Stimulated activated CD8-positive, alpha-beta memory T cell treated with anti-CD3 and anti-CD28 coated beads, Interleukin-4, amount 100 ng/mL, for 4 hours (primary cell): ENCODE measurements at regions not wholly inside any gene's neighbourhood (a gene's known extent, or its start where the extent isn't known, plus 50 kb on each side); places are given as distances from the start of the nearest gene placed in this dataset.

Source experiments
- DNase-seq, 2 donors: peaks; one replicate each; pipeline ENCODE4 v3.0.0-alpha.2; 2020; ENCODE audit warnings: low read depth in 2 of 2, low spot score in 1 of 2

- DNase-seq: no peak
These were observed 327.4 kb downstream of the DRD1 start for GRCh38 chr5:175116466-175117048.

- DNase-seq: no peak
These were observed 328.2 kb downstream of the DRD1 start for GRCh38 chr5:175115831-175116230.

- DNase-seq: no peak
These were observed 330.0 kb downstream of the DRD1 start for GRCh38 chr5:175113947-175114346.

- no peak for DNase-seq
These were observed 334.8 kb downstream of the DRD1 start for GRCh38 chr5:175109058-175109755.

GRCh38 chr5:175107865-175108264, 336.1 kb downstream of the DRD1 start:
- DNase-seq: no peak

- DNase-seq: no peak
These were observed 336.9 kb downstream of the DRD1 start for GRCh38 chr5:175107028-175107588.

GRCh38 chr5:175104677-175105076, 339.3 kb downstream of the DRD1 start:
- DNase-seq: no peak

- no peak for DNase-seq
These were observed 340.2 kb downstream of the DRD1 start for GRCh38 chr5:175103746-175104145.

GRCh38 chr5:175102717-175103116, 341.3 kb downstream of the DRD1 start:
- no peak for DNase-seq

- DNase-seq: no peak
These were observed 345.7 kb downstream of the DRD1 start for GRCh38 chr5:175098301-175098700.

- no peak for DNase-seq
These were observed 347.4 kb downstream of the DRD1 start for GRCh38 chr5:175096469-175097165.

GRCh38 chr5:175094461-175094860, 349.5 kb downstream of the DRD1 start:
- DNase-seq: no peak

- no peak for DNase-seq
These were observed 351.3 kb downstream of the DRD1 start for GRCh38 chr5:175092691-175093090.

GRCh38 chr5:175088963-175089362, 355.0 kb downstream of the DRD1 start:
- DNase-seq: no peak

GRCh38 chr5:175082866-175083590, 358.6 kb downstream of the MSX2 start:
- DNase-seq: no peak

GRCh38 chr5:175082346-175082745, 358.0 kb downstream of the MSX2 start:
- DNase-seq: no peak

GRCh38 chr5:175079707-175080106, 355.3 kb downstream of the MSX2 start:
- no peak for DNase-seq

GRCh38 chr5:175070283-175070682, 345.9 kb downstream of the MSX2 start:
- DNase-seq: no peak

GRCh38 chr5:175060257-175060656, 335.9 kb downstream of the MSX2 start:
- DNase-seq: no peak

- no peak for DNase-seq
These were observed 335.4 kb downstream of the MSX2 start for GRCh38 chr5:175059687-175060211.

- no peak for DNase-seq
These were observed 332.4 kb downstream of the MSX2 start for GRCh38 chr5:175056831-175057230.
